G401 (cell line): ENCODE measurements at regions not wholly inside any gene's neighbourhood (a gene's known extent, or its start where the extent isn't known, plus 50 kb on each side); places are given as distances from the start of the nearest gene placed in this dataset.

ENCODE experiments used
- DNase-seq: peaks from one replicate; pipeline ENCODE4 v3.0.0-alpha.2; 2015; ENCODE audit warnings: low spot score
- in situ Hi-C: cut with HindIII; loops from 2 replicates; pipeline ENCODE4 v1.10.0; 2016; ENCODE audit warnings: low sequenced_read_pairs, mixed read lengths

DNA sequence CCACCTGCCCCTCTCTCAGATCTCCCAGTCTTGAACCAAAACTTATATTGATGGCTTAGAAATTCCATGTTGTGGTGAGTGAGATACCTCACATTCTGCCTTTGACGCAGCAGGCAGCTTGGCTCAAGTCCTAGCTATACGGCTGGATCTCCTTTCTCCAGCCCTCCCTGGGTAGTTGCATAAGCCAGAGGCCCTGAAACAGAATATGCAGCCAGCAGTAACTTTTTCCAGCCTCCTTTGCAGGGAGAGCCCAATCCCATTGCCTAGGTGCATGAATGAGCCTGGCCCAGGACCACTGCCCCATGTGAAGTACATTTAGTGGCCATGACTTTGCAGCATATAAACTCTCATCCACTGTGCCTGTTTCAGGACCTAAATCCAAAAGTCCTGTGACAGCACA lies 202.2 kb upstream of the CDYL start:
- in situ Hi-C loops = no loop called here
- no peak for DNase-seq

DNA sequence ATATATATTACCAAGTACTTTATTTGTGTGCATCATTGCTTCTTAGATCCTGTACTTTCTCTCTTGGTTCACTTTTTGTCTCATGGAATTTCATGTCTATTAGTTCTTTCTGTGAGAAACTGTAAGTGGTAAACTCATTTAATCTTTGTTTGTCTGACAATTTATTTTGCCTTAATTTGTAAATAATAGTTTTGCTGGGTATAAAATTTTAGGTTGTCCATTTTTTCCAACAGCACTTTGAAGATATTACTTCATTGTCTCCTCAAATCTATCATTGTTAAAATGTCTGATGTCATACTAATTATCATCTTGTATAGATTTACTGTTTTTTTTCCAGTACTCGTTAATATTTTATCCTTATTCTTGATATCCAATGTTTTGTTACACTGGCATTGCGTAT lies 205.2 kb upstream of the CDYL start:
- in situ Hi-C loops = no loop called here
- no peak for DNase-seq

DNA sequence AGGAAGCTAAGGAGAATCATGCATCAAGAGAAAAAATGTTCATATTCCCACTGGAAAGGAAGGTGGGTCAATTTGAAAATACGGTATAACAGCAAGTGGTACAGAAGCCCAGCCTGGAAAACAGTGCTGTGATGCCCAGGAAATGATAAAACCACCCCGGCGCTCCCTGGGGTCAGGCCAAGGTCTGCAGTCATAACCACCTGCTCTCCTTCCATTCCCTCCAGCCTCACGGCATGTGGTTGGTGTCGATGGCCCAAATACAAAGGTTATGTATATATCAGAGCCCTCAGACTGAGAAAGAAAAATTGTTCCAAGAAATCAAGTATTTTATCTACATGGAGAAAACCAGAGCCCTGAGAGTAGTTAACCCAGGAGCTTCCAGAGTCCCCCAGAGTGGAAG lies 208.1 kb upstream of the CDYL start:
- in situ Hi-C loops = no loop called here

DNA sequence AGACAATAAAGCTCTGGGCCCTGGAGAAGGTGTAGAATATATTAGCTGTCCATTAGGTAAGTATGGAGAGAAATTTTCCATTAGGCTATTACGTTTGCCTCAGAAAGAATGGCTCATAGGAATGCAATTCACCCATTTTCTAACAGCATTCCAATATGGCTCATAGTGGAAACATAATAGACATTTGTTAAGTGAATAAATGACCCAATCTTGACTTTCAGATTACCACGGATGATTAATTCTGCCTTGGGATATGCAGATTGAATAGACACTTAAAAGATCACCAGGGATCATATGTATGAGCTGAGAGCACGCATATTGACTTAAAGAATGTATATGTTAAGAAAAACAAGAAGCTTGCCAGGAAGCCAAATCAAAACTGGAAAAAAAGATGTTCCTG lies 209.1 kb upstream of the CDYL start:
- in situ Hi-C loops = no loop called here
- no peak for DNase-seq

More for the DNA sequence above, 208.1 kb upstream of the CDYL start:
- DNase-seq = peak; percentile 84

DNA sequence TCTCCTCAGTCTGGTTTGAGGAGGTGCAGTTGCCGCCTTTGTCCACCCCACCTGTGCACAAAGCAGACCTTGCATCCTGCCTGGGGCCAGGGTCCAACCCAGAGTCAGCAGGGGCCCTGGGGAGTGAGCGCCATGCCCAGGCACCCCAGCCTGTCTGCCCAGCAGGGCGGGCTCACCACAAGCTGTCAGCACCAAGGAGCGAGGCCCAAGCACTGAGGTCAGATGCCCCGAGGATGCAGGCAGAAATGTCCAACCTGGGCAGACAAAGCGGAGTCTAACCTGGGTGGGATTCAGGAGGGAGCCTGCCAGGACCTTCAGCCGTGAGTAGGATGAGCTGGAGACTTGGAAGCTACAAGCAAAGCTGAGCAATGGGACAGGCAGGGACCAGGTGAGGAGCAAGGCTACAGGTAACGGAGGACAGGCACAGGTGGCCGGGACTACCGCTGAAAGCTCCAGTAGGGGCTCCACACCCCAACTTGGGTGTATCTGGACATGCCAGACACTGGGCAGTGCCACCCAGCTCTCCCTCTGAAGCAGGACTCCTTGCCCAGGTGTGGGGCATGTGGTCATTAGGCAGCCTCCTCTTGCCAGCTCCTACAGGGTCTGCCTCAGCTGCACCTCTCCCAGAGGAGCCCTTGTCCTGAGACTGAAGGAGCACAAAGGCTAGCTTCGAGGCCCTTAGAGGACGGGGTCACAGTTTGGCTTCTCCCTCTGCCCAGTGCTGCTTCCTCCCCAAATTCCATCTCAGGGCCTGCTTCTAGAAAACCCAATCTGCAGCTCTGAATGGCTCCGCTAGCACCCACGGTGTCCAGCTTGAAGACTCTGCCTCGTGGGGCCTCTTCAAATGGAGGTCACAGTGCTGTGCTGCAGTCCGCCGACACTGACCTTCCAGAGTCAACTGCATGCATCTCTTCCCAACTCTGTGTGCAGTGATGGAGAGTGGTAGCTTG lies 210.6 kb upstream of the CDYL start:
- no peak for DNase-seq
- in situ Hi-C loops = no loop called here

DNA sequence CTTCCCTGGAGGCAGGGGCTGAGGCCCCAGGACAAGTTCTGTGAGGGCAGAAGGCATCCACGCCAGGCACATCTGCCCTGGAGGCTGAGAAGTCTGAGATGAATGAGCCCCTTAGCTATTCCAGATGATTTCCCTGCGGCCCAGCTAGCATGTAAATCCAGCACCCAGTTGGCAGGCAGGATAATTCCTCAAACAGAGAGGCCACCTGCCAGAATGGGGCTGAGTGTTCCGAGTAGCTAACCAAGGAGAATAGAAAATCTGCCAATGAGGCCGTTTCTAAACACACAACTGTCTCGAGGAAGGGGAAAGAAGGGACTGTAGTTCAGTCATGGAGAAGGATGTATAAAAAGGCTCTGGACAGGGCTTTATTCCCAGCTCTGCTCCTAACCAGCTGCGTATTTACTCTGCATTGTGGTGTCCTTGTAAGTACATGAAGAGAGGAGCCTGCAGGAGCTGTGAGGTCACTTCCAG lies 211.4 kb upstream of the CDYL start:
- in situ Hi-C loops = no loop called here
- DNase-seq = peak; percentile 6

DNA sequence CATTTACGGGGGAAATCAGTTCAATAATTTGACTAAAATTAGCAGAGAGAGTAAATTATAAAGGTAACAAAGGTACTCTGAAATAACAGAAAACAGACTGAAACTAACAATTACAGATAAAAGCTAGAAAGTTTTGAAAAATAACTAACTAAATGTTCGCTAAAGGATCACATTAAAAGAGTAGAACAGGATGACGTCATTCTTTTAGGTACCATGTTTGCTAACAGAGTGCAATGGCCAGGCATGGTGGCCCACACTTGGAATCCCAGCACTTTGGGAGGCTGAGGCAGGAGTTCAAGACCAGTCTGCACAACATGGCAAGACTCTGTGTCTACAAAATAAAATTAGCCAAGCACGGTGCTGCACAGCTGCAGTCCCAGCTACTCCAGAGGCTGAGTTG lies 212.3 kb upstream of the CDYL start:
- DNase-seq = no peak
- in situ Hi-C loops = no loop called here

DNA sequence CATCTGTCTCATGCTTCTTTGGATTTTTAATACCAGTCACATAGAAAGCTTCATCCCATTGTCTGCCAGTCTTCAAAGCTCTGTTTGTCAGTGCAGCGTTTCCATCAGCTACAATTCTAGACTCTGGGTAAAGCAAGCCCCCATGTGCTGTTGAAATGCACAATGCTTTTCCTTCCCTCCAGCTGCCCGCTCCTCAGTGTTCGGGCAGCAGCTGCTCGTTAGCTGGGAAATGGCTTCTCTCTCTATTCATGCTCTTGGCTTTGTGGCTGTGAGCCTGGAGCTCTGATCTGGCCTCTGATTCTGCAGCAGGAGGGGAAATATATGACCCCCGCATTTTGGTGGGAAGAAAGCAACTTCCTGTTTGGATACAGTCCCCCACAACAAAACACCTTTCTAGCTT lies 213.0 kb upstream of the CDYL start:
- in situ Hi-C loops = no loop called here
- DNase-seq = no peak

DNA sequence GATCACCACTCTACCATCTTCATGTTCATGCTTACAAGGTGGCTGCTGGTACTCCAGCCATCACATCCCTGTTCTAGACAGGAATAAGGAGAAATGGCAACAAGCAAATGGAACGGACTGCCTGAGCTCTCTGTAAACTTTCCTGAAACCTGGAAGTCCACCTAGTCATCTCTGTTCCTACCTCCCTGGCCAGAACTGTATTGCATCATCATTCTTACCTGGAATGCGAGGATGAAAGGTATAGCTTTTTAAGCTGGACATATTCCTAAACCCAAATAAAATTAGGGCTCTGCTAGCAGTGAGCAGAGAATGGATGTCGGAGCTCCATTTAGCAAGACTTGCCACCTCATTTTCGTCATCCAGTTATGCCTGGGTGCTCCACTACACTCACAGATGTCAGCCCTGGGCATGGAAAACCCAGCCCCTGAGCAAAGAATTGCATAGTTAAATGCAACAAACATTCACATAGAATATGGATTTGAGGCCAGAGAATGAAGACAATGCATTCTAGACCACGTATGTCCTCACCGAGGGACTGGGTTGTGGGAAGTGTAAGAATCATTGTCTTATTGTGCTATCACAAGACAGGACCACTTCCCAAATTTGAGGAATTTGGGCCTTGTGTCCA lies 214.3 kb upstream of the CDYL start:
- DNase-seq = no peak
- in situ Hi-C loops = no loop called here

DNA sequence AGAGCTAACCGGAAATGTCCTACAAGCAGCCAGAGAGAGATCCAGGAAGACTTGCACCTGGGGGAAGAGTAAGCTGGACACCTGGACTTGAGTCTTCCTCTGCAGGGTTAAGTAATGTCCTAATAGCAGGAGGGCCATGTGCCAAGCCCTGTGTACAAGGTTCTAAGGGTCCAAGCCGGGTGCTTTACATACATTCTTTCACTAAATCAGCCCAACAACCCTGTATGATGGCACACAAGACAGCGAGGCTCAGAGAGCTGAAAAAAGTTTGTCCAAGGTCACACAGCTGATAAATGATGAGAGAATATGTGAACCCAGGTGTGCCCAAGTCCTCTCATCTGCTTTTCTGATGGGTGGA lies 215.1 kb upstream of the CDYL start:
- in situ Hi-C loops = no loop called here
- no peak for DNase-seq

DNA sequence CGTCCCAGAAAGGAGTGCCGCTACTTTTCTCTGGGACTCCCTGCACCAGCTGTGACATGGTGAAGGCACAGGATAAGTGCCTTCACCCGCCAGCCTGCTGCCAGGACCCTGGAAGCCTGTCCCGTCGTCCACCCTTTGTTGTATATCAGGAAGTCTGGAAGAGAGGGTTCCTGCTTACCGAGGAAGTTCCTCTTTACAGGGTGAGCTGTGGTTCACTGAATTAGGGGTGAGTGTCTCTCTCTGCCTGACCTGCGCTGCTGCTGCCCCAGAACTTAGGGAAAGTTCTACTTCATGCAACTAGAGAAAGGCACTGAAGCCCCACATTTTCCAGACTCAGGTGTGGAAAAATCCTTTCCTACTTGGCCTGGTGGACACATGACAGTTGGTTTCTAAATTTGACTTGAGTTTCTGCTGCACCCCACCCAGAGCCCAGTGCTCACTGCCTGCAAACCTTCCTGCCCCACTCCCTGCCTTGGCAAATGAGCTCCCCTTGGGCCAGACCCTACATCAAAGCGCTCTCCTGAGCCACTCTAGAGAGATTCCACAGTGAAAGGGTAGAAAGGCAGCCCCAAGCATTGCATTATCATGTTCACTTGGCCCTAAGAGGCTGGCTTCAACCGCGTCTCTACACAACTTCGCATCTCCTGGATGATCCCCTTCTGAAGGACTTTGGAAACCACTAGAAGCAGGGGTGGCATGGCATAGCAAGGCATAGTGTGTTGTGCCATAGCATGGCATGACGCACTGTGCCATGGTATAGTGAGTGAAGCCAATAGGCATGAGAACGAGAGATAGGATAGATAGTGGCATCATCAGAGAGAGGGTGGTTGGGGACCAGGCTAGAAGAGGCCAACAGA lies 215.8 kb upstream of the CDYL start:
- DNase-seq = no peak
- in situ Hi-C loops = no loop called here

DNA sequence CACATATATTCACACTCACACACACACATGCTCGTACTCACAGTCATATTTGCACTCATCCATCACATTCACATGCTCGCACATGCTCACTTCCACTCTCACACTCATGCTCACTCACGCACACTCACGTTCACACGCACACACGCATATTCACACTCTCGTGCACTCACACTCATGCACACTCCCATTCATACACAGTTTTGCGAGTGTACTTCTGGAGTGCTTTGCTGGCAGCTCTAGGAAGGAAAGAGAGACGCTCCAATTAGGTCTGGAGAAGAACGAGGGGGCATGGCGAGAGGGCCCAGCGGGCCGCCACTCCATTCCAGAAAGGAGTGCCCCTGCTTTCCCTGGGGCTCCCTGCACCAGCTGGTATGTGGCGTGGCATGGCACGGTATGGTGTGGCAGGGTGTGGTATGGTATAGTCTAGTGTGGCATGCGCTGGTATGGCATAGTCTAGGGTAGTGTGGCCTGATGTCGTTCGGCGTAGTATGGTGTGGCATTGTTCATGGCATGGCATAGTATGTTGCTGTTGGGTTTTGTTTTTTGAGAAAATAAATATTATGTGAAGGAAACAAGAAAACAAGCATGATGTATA lies 216.8 kb upstream of the CDYL start:
- in situ Hi-C loops = no loop called here
- DNase-seq = no peak

DNA sequence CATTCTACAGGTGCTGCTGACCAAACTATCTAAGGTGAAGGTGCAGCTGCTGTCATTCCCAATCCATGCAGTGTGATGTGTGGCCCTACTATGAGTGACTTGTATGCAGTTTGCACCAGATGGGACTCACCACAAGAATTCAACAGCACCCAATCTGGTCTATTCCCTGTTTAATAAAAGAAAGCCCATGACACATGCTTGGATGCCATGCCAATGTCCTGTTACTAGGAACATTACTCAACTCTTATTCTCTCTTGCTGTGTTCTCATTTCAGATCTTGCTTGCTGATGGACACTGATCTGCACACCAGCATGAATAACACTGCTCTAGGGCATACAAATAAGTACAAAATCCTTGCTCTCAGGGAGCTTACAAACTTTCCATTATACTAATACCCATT lies 221.6 kb upstream of the CDYL start:
- in situ Hi-C loops = no loop called here
- DNase-seq = no peak

DNA sequence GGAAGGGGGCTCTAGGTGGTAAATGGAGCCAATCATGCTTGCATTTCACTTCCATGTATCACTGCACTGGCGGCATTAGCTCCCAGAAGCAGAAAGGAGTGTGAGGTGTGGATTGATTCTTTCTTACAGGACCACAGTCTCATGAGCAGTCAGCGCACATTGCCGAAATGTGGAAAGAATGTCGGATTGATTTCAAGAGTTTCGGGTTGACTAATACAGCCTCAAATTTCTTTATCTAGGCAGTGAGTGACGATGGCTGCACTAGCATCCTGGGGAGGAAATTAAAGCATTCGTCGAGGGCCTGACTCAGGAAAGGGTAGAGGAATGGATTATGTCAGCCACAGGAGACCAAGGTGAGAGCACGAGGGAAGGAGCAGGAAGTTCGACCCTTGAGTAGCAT lies 222.8 kb upstream of the CDYL start:
- DNase-seq = no peak
- in situ Hi-C loops = no loop called here

DNA sequence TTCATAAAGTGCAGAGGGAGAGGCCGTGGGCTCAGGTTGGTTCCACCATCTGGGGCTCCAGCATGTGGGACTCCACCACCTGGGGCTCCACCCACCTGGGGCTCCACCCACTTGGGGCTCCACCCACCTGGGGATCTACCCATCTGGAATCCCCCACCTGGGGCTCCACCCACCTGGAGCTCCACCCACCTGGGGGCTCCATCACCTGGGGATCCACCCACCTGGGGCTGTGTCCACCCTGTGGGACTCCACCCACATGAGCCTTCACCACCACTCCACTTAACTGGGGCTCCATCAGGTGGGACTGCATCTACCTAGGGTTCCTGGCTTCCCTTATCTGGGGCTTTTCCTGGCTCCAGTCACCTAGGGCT lies 226.0 kb upstream of the CDYL start:
- in situ Hi-C loops = no loop called here
- DNase-seq = no peak

DNA sequence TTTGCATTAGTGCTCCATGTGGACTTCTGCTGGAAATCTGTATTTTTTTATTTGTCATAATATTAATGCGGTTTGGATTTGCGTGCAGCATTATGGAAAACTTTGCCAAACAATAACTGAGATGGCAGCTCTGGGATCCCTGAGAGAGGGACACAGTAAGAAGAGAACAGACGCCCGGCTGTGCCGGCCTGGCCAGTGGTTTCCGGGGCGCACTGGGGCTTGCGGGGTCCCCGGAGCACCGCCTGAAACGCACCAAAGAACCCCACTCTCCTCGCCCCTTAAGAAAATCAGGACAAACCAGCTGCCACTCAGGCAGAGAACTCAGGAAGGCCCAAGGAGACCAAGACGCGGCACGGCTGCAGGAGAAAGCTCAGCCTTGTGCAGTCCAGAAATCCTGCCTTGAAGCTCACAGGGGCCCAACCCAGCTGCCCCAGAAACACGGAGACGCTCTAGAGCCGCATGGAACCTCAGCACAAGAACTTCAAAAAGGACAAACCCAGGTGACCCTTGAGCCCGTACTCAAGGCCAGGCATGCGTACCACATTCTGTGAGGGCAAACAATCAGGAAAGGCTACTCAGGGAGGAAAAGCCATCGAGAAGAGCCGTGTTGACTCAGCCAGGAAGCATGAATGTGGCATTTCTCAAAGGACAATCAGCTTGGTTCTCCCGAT lies 226.5 kb upstream of the CDYL start:
- in situ Hi-C loops = no loop called here
- DNase-seq = no peak

DNA sequence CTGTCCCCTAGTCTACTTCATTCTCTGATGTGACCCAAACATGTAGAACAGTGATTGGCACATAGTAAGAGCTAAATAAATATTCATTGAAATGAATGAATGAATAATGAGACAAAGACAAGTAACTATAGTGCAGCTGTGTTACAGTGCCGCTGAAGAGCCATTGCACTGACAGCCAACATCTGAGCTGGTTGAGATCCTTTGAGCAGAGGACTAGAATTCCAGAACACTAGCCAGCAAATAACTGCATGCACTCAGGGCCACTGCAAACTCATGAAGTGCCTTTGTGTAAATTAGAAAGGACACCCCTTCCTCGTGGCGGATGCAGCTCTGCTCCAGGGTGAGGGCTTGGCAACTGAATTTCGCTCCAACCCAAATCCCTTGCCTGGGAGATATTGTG lies 230.3 kb upstream of the CDYL start:
- in situ Hi-C loops = no loop called here
- DNase-seq = no peak

DNA sequence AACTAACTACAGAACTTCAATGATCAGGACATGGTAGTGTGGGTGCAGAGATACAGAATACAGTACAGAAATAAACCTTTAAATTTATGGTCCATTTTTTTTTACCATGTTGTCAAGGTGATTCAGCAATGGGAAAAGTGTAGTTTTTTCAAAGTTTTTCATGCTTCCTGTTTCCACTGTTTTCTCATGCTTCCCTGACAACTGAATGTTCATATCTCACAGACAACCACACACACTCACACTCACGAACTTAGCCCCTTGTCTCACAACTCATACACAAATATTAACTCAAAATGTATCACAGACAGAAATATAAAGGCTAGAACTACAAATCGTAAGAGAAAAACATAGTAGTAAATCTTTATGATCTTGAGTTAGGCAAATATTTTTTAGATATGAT lies 232.6 kb upstream of the CDYL start:
- in situ Hi-C loops = no loop called here

DNA sequence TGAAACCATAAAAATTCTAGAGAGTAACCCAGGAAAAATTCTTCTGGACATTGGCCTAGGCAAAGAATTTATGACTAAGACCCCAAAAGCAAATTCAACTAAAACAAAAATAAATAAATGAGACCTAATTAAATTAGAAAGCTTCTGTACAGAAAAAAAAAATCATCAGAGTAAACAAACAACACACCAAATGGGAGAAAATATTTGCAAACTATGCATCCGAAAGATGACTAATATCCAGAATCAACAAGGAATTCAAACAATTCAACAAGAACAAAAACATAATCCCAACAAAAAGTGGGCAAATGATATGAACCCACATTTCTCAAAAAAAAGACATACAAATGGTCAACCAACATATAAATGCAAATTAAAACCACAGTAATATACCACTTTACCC lies 242.6 kb upstream of the CDYL start:
- in situ Hi-C loops = no loop called here

More for the DNA sequence above, 232.6 kb upstream of the CDYL start:
- DNase-seq = no peak

More for the DNA sequence above, 242.6 kb upstream of the CDYL start:
- DNase-seq = no peak
